ENCODE measurements at regions not wholly inside any gene's neighbourhood (a gene's known extent, or its start where the extent isn't known, plus 50 kb on each side); places are given as distances from the start of the nearest gene placed in this dataset.

DNA sequence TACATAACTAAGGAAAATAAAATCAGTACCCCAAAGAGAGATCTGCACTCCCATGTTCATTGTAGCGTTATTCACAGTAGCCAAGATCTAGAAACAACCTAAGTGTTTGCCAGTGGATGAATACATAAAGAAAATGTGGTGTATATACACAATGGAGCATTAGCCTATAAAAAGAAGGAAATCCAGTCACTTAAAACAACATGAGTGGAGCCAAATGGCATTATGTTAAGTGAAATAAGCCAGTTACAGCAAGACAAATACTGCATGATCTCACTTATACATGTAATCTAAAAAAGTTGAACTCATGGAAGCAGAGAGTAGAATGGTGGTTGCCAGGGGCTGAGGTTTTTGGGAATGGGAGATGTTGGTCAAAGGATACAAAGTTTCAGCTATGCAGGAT lies 508.3 kb upstream of the B3GALT2 start:
- DNase-seq (ENCODE audit: insufficient read length, low spot score) (no peak), FAIRE-seq (no peak)

DNA sequence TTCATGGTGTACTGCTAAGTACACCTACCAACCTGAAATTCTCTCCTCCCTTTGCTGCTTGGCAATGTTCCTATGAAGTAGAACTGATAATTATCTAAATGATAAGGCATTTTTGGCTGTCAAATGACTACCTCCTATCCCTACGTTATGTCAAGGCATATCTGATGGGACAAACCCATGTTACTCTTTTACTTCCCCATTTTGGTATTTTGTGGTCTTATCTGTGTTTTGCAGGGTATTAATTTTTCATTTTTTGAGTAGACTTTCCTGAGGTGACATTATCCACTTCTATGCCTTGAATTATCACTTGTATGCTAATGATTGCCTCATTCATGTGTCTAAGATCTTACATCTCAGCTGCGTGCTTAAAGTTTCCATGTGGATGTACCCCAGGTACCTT lies 499.6 kb upstream of the B3GALT2 start:
- DNase-seq (ENCODE audit: insufficient read length, low spot score) = no peak
- FAIRE-seq = no peak

DNA sequence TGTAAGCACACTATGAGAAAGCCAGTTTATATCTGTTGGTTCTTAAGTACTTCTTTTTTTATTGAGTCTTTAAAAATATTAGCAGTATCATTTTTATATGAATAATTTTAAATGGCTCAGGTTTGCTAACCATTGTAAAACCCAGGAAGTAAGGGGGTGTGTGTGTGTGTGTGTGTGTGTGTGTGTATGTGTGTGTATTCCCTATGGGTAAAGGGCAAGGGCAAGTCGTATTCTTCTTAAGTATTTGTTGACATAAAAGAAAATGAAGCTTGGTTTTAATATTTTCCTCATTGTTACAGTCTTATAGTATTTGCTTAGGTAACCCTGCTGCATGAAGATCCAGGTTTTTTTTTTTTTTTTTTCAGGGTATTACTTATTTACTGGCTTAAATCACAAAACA lies 495.0 kb upstream of the B3GALT2 start:
- no peak for FAIRE-seq

DNA sequence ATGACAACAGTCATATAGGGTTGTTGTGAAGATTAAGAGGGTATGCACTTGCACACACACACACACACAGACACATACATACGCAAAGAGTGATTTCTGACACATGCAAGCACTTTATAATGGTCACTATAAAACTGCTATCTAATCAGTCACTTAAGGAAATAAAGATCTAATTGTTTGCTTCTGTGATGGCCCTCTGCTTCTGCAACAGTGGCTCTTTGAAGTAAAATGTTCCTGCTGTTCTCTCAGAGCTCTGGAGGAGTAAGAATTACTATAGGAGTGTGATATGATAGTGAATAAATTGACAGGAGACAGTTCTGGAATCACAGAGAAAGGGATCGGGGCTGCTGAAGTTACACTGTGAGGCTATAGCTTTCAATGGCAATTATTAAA lies 494.5 kb upstream of the B3GALT2 start:
- DNase-seq (ENCODE audit: insufficient read length, low spot score) (no peak), FAIRE-seq (no peak)

More for the DNA sequence above, 495.0 kb upstream of the B3GALT2 start:
- DNase-seq (ENCODE audit: insufficient read length, low spot score) = no peak

DNA sequence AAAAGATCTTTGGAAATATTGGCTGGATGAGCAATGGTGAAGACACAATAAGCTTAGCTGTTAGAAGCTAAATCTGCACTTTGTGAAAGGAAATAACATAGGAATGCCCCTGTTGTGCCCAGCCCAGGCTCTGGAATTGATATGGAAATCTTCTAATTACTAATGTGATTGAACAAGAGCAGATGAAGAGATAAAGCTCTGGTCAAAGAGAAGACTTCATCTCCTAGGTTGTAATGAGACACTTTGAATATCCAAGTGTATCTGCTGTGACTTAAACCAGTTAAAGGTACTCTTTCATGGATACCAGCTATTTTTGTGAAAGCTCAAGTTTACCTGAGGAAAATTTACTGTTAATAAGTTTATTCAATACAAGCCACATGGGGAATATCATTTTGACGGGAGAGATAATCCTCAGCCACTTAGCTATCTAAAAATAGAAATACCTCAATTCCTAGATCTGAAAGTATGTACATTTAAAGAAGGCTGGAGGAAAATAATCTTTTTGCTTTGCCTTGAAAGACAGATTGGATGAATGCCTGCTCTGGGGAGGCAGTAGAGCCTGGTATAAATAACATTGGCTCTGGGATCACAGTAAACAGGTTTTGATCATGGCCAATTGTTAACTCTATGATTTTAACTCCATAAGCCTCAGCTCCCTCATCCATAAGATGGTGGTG lies 494.0 kb upstream of the B3GALT2 start:
- no peak for FAIRE-seq

DNA sequence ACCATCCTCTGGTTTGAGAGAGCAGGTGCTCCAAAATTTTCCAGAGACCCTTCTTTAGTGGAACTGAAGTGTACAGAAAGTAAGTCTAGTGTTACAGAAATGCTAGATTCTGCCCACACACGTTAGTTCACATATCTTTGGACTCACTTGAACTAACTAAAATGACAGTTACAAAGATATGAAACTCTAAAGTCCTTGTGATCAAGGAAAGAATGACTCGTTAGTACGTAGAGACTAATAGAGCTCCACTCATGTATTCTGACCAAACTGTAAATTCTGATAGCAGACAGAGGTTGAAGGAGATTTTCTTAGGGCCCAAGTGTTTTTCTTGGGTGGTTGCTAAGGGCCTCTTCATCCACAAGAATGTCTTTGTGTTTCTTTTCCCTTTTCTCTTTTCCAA lies 491.5 kb upstream of the B3GALT2 start:
- FAIRE-seq = no peak
- no peak for DNase-seq (ENCODE audit: insufficient read length, low spot score)

More for the DNA sequence above, 494.0 kb upstream of the B3GALT2 start:
- no peak for DNase-seq (ENCODE audit: insufficient read length, low spot score)

DNA sequence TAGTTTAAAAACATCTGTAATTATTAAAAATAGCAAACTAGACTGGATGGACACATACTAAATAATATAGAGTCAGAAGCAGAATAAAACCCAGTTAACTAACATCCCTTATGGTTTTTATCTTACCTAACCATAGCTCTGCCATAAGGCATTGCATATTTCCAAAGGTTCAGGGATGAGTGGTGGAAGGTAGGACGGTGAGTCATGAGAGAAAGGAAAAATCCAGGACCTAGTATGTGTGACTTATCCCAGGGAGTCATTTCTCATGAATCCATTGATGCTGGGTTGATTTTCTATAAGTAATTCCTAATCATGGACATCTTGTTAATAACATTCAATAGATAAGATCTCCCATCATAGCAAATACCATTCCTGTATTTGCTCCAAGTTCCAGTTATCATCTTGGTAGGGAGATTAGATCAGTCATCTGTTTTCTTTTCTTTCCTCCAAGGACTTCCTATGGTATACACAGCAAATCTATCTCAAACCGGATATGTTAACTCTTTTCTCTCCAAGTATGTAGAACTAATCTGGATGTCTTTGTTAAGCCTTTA lies 490.7 kb upstream of the B3GALT2 start:
- no peak for DNase-seq (ENCODE audit: insufficient read length, low spot score)
- no peak for FAIRE-seq

DNA sequence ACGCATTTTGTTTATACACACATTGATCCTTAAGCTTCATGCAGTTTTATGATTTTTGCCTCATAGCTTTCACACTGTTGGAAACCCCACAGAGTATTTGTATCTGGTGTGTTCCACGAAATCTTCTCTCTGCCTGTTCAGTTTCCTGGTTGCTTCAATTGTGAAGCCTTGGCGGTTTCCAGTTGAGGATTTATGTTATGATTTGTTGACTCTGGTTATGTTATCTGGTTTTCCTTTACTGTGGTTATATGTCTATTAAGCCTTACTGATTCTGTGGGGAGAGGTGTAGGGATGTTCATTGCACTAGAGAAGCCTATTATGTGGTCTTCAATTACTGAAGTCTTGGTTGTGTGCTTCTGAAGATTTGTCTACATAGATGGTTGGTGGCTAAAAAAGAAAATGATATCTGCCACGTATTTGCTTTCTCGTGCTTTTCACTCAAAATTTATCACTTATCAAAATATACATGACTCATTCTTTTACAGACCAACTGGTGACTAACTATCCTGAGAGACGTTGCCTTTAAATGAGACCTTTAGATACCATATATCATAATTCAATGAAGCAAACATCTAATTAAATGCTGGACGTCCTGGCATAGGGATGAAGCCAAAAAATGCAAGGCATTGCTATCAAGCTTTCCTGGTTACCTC lies 488.0 kb upstream of the B3GALT2 start:
- no peak for FAIRE-seq
- DNase-seq (ENCODE audit: insufficient read length, low spot score) = no peak

DNA sequence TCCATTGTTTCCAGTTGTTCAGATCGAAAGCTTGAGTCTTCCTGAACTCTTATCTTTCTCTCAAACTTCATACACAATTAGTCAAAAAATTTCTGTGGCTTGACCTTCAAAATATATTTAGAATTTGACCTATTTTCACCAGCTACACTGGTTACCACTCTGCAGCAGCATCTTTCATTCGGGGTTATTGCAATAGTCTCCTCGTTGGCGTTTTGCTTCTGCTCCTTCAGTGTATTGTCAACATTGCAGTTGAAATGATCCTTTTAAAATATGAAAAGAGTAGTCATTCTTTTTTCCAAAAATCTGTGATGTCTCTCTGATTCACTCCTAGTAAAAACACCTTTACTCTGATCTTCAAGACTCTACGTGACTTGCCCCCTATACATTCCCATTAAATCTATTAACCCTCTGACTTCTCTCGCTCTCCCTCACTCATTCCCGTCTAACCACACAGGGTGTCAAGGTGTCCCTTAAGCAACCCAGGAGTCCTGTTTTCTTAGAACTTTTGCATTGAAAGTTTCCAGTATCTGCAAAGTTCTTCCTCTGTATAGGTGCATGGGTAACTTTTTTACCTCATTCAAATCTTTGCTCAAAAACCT lies 480.2 kb upstream of the B3GALT2 start:
- FAIRE-seq (no peak), DNase-seq (ENCODE audit: insufficient read length, low spot score) (no peak)

DNA sequence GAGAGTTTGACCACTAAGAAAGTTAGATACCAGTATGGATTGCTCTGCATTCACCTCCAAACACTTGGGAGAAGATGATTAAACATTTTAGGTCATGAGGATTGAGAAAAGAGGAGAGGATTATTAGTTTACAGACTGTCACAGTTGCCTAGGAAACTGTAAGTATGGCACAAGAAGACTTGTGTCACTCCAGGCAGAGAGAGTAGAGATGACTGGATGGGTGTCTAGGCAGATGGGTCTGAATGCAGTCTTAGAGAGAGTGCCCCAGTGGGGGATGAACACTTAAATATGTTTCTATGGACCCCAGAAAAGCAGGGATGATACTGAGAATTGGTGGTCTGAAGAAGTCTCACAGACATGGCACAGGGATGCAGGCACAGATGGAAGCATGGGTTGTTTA lies 477.6 kb upstream of the B3GALT2 start:
- FAIRE-seq = no peak
- DNase-seq (ENCODE audit: insufficient read length, low spot score) = no peak

DNA sequence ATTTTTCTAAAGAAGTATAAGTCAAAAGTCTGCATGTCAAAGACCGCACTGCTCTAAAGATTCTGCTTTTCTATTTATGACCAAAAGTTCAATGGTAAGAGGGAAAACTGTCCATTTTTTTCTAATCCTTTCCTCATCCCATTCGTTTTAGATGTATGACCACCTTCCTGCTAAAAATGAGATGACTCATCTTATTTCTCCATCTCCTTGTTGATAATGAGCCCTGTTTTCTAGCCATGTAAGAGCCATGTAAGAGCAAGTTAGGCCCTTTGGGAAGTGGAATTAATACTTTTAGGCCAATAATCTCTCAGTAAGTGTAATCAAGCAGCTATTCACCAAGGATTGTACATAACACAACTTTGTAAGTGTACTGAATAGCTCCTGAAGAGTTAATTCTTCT lies 475.6 kb upstream of the B3GALT2 start:
- no peak for FAIRE-seq
- DNase-seq (ENCODE audit: insufficient read length, low spot score) = no peak

DNA sequence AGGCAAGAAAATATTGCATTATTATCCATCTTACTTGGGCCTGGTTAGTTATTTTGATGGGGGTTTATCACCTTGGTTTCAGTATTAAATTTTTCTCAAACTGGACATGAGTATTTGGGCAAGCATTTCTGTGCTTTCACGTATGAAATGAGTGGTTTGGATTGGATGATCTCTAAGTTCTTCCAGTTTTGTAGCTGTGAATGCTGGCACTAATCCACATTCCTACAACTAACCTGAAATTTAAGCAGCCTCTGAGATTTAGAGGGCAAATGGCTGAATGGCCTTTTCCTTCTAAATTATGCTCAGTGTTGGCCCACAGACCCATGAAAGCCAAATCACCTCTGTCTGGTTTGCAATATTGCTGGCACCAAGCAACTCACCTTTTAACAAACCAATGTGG lies 475.0 kb upstream of the B3GALT2 start:
- FAIRE-seq (no peak), DNase-seq (ENCODE audit: insufficient read length, low spot score) (no peak)

DNA sequence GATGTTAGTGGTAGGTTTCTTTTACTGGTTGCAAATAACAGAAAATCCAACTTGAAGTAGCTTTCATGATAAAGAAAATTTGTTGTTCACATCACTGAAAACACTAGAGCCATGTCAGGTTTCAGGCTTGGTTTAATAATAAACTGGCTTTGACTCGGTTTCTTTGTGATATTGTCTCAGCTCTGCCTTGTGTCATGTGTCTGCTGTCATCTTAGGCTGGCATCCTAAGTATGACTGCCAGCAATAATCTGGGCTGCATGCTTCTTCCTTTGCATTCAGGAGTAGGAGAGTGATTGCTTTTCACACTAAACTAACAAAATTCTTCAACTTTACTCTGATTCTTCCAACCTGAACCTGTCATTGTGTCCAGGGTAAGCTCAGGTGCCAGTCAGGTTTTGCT lies 474.0 kb upstream of the B3GALT2 start:
- no peak for FAIRE-seq
- no peak for DNase-seq (ENCODE audit: insufficient read length, low spot score)

DNA sequence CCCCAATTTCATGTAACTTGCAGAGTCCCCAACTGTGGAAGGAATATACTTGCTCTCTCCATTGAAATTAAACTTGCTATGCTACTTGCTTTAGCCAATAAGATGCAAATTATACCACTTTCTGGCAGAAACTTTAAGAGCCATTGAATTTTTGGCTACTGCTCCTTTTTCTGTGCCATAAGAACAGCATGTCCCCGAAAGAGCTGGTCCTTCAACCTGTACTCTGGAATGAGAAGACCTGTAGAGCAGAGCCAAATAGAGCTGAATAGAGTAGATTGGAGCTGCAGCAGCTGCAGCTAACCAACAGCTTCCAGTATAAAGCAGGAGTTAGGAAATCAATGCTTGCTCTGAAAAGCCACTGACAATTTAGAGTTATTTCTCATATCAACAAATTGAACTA lies 472.3 kb upstream of the B3GALT2 start:
- no peak for DNase-seq (ENCODE audit: insufficient read length, low spot score)
- FAIRE-seq = no peak

DNA sequence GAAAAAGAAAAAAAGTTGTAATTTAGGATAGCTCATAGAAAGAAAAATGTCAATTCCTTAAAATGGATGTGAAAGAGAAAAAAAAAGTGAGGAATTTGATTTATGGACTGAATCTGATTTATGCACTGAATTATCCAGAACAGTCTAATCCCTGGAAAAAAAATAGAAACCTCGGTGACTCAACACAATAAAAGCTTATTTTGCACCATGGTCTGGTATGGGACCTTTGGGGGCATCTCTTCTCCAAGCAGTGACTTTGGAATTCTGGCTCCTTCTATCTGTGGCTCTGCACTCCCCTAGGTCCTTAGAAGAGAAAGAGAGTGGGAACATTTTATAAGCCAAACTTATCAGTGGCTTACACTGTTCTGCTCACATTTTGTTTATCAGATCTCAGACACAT lies 471.7 kb upstream of the B3GALT2 start:
- DNase-seq (ENCODE audit: insufficient read length, low spot score) = no peak
- no peak for FAIRE-seq

DNA sequence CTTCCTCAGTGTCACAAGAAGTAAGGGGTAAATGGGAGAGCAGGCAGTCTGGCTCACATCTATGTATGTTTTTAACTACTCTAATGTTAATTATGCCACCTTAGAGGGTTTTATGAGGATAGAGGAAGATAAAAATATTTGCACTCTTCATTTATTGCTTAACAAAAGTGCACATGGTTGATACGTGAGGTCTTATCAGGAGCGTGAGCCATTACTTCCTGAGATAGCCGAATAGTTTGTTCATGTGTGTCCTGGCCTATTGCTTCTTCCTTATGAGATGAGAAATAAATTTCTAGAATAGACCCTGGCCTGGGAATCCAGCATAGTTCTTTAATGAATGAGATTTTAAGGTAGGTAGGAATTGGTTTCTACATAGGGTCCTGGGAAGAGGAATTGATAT lies 471.1 kb upstream of the B3GALT2 start:
- no peak for DNase-seq (ENCODE audit: insufficient read length, low spot score)
- no peak for FAIRE-seq

DNA sequence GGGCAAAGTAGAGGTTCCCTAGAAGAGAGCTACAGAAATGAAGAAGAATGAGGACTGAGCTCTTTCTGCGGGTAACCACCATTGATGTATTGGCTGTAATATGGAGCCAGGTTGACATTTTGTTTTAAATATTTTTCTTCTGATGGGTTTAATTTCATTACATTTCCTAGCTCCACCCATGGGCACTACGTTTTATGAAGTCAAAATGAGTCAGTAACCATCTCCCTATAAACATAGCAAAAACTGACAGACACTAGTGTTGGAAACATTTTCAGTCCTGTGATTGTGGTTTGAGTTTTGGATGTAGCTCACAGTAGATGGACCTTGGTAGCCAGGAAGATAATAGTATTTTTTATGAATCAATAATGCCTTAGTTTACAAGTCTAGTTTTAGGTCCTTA lies 470.4 kb upstream of the B3GALT2 start:
- no peak for DNase-seq (ENCODE audit: insufficient read length, low spot score)
- FAIRE-seq = no peak

DNA sequence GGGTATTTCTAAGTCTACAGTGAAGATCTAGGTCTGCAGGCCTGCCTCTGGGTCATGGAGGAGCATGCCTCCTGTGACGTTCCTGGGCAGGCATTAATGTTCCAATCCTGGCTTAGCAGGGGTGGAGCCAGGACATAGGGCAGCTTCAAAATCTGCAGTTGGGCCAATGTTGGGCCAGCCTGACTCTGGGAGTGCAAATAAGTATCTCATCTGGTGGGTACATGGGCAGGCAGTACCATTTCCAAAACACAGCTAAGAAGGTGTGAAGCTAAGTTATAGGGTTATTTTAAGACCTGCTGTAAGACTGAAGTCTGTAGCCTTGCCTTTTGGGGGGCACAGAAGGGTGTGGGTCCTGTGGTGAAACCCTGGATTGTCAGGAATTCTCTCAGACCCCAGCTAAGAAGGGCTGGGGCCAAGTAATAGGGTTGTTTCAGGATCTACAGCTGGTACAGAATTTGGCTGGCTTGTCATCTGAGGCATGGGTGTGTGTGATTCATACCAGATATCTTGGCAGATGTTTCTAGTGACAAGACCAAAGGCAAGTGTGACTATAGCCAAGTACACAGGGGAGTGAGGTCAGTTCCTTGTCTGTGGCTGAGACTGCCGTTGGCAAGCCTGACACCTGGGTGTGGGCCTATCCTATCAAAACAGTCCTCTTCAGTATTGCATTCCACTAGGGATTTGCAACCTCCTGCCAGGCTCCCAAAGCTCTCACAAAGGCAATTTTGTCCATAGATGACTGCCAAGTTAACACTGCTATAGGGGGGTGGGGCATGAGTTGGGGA lies 468.7 kb upstream of the B3GALT2 start:
- no peak for FAIRE-seq
- no peak for DNase-seq (ENCODE audit: insufficient read length, low spot score)

DNA sequence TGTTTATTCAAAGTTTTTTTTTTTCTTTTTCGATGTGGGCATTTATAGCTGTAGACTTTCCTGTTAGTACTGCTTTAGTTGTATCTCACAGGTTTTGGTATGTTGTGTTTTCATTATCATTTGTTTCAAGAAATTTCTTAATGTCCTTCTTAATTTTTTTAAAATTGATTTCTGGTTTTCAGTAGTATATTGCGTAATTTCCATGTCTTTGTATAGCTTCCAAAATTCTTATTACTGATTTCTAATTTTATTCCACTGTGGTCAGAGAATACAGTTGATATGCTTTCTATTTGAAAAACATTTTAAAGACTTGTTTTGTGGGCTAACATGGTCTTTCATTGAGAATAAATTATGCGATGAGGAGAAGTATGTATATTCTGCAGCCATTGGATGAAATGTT lies 463.2 kb upstream of the B3GALT2 start:
- DNase-seq (ENCODE audit: insufficient read length, low spot score) (no peak), FAIRE-seq (no peak)

DNA sequence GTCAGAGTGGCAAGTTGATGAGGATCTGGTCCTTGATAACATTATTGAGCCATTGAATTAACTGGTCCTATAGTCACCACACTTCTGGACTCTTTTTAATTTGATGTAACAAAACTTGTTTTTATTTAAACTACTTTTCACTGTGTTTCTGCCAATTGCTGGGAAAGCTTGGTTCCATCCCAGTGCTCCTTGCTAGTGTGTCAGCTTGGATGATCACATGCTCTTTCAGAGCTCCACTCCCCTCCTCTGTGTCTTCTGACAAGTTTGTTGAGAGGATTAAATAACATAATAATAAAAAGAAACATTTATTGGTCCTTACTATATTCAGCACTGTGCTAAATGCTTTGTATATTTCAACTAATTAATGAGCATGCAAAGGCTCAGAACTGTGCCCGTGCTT lies 448.5 kb upstream of the B3GALT2 start:
- no peak for DNase-seq (ENCODE audit: insufficient read length, low spot score)
- no peak for FAIRE-seq

DNA sequence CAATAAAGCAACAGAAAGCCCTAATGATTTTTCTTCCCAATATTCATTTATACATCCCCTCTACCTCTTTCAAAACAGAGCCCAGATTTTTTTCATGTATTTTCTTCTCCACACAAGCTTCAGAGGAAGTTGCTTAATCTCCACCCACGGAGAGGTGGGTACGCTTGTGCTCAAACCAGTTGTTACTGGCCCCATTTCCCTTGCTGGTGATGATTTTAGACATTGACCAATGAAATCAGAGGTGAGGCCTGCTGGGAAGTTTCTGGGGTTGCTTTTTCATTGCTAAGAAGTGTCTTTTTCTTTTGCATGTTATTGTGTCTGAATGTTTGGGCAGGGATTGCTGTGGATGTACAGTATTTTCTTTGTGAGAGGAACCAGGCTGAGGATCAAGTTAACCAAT lies 448.1 kb upstream of the B3GALT2 start:
- no peak for FAIRE-seq
- no peak for DNase-seq (ENCODE audit: insufficient read length, low spot score)

All from GM19239 (cell line).